ENCODE measurements at regions not wholly inside any gene's neighbourhood (a gene's known extent, or its start where the extent isn't known, plus 50 kb on each side); places are given as distances from the start of the nearest gene placed in this dataset.

DNA sequence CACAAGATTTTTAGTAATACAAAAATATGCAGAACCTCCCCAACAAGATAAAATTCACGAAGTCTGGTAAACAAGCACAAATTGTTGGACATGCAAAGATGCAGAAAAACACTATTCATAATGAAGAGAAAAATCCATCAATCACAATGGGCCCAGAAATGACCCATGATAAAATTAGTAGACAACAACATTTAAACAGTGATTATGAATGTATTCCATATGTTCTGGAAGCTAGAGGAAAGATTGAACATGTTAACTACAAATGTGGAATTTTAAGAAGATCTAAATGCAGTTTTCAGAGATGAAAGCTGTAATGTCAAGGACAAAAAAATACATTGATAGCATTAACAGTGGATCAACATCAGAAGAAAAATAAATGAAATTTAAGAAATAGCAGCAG, 243.3 kb upstream of the LINC00305 start:
- no peaks in the 10 kb centered on the region for H4K20me1 ChIP-seq (ENCODE audit: insufficient read depth, poor library complexity, severe bottlenecking)
- no peak overlapping the region for H3K4me3 ChIP-seq
- H3K36me3 ChIP-seq (replicated peaks; ENCODE audit: insufficient read depth, low read depth) = no peaks in the 10 kb centered on the region
- H3K27ac ChIP-seq = no peak overlapping the region
- H3K9me3 ChIP-seq (ENCODE audit: low read depth) = no peaks in the 10 kb centered on the region
- no peaks in the 10 kb centered on the region for H3K9me2 ChIP-seq (replicated peaks; ENCODE audit: insufficient read depth)
- H2AFZ ChIP-seq = no peak overlapping the region
- H3K4me2 ChIP-seq = no peak overlapping the region
- 78% methylated on average over 1 of the region's 1 CpG for whole genome bisulfite sequencing (ENCODE audit: low lambda C conversion rate, missing lambda C conversion rate)
- no peaks in the 10 kb centered on the region for H3K27me3 ChIP-seq
- no peak for DNase-seq (ENCODE audit: low spot score)
- TF ChIP-seq, protein P1, sequence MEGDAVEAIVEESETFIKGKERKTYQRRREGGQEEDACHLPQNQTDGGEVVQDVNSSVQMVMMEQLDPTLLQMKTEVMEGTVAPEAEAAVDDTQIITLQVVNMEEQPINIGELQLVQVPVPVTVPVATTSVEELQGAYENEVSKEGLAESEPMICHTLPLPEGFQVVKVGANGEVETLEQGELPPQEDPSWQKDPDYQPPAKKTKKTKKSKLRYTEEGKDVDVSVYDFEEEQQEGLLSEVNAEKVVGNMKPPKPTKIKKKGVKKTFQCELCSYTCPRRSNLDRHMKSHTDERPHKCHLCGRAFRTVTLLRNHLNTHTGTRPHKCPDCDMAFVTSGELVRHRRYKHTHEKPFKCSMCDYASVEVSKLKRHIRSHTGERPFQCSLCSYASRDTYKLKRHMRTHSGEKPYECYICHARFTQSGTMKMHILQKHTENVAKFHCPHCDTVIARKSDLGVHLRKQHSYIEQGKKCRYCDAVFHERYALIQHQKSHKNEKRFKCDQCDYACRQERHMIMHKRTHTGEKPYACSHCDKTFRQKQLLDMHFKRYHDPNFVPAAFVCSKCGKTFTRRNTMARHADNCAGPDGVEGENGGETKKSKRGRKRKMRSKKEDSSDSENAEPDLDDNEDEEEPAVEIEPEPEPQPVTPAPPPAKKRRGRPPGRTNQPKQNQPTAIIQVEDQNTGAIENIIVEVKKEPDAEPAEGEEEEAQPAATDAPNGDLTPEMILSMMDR (IDR thresholded peaks at IDR 0.05; ENCODE audit: poor library complexity) = no peak
- TF ChIP-seq EZH2 (IDR thresholded peaks at IDR 0.05; ENCODE audit: borderline replicate concordance) (no peak), EZH2phosphoT487 (IDR thresholded peaks at IDR 0.05; ENCODE audit: low read depth, severe bottlenecking, unreplicated experiment) (no peak)
- H3K4me1 ChIP-seq (ENCODE audit: insufficient read depth) = no peaks in the 10 kb centered on the region
- H3K79me2 ChIP-seq = no peaks in the 10 kb centered on the region

DNA sequence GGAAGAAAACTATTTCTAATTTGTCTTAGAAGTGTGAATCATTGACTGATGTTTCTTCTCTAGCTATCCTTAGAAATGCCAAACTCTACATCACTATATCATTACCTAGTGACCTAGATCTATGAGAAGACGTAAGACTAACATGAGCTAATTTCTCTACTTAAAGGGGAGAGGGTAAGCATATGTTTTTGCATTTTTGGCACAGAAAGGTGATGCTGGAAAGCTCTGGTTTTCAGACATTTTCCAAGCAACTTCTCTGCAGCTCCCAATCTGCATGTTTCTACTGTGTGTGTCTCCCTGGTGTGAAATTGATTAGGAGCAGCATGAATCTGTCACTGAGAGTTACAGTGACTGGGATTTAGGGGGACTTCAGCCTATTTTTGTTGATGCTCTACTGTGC, 235.2 kb upstream of the LINC00305 start:
- H3K4me1 ChIP-seq (ENCODE audit: insufficient read depth) = no peaks in the 10 kb centered on the region
- no peak overlapping the region for H3K4me2 ChIP-seq
- TF ChIP-seq EZH2 (IDR thresholded peaks at IDR 0.05; ENCODE audit: borderline replicate concordance) (no peak), EZH2phosphoT487 (IDR thresholded peaks at IDR 0.05; ENCODE audit: low read depth, severe bottlenecking, unreplicated experiment) (no peak)
- TF ChIP-seq, protein P1 (IDR thresholded peaks at IDR 0.05; ENCODE audit: poor library complexity) = no peak
- H2AFZ ChIP-seq = no peak overlapping the region
- no peaks in the 10 kb centered on the region for H3K27me3 ChIP-seq
- WGBS (ENCODE audit: low lambda C conversion rate, missing lambda C conversion rate) = 86% methylated on average over 1 of the region's 1 CpG
- H3K9me2 ChIP-seq (replicated peaks; ENCODE audit: insufficient read depth) = no peaks in the 10 kb centered on the region
- H3K36me3 ChIP-seq (replicated peaks; ENCODE audit: insufficient read depth, low read depth) = no peaks in the 10 kb centered on the region
- H3K79me2 ChIP-seq = no peaks in the 10 kb centered on the region
- no peak overlapping the region for H3K4me3 ChIP-seq
- no peak for DNase-seq (ENCODE audit: low spot score)
- H4K20me1 ChIP-seq (ENCODE audit: insufficient read depth, poor library complexity, severe bottlenecking) = no peaks in the 10 kb centered on the region
- no peaks in the 10 kb centered on the region for H3K9me3 ChIP-seq (ENCODE audit: low read depth)
- no peak overlapping the region for H3K27ac ChIP-seq

DNA sequence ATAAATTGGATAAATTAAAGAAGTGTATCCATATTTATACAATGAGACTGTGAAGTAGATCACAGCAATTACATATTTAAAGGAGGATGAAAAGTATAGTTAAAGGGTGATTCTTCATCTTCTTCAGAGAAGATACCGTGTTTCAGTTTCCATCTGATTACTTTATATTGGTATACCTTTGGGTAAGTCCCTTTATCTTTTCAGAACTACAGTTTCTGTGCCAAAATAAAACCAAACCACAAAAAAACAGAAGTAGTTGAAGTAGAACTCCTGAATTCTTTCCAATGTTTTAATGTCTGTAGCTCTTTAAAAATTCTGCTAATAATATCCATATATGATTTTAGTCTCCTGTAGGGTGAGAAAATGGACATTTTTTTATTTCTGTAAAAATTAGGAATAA, 231.2 kb upstream of the LINC00305 start:
- no peak for DNase-seq (ENCODE audit: low spot score)
- Histone ChIP-seq H3K9me3 (ENCODE audit: low read depth) (no peaks in the 10 kb centered on the region), H3K27me3 (no peaks in the 10 kb centered on the region), H2AFZ (no peak overlapping the region), H3K79me2 (no peaks in the 10 kb centered on the region), H3K36me3 (replicated peaks; ENCODE audit: insufficient read depth, low read depth) (no peaks in the 10 kb centered on the region), H4K20me1 (ENCODE audit: insufficient read depth, poor library complexity, severe bottlenecking) (no peaks in the 10 kb centered on the region), H3K4me1 (ENCODE audit: insufficient read depth) (no peaks in the 10 kb centered on the region), H3K4me2 (no peak overlapping the region), H3K4me3 (no peak overlapping the region), H3K9me2 (replicated peaks; ENCODE audit: insufficient read depth) (no peaks in the 10 kb centered on the region), H3K27ac (no peak overlapping the region)
- 96% methylated on average over 1 of the region's 1 CpG for WGBS (ENCODE audit: low lambda C conversion rate, missing lambda C conversion rate)
- TF ChIP-seq EZH2phosphoT487 (IDR thresholded peaks at IDR 0.05; ENCODE audit: low read depth, severe bottlenecking, unreplicated experiment) (no peak), EZH2 (IDR thresholded peaks at IDR 0.05; ENCODE audit: borderline replicate concordance) (no peak)
- TF ChIP-seq, protein P1 (IDR thresholded peaks at IDR 0.05; ENCODE audit: poor library complexity) = no peak

DNA sequence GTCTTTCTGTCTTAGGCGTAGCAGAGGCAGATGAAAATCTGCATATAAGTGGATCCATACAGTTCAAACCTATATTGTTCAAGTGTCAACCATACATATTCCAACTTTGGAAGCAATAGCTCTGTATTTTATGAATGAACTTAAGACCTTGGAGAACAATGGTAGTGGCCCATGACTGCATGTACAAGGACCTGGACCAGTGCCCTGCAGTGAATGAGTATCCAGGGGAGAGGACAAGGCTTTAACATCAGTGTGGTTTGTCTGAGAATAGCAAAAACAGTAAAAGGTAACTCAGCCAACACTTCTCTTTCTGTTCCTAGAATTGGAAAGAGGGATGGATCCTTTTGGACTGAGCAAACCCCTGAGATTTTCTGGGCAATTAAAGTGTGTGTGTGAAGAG, 230.8 kb upstream of the LINC00305 start:
- WGBS (ENCODE audit: low lambda C conversion rate, missing lambda C conversion rate) = 93% methylated on average over 1 of the region's 1 CpG
- Histone ChIP-seq H4K20me1 (ENCODE audit: insufficient read depth, poor library complexity, severe bottlenecking) (no peaks in the 10 kb centered on the region), H2AFZ (no peak overlapping the region), H3K4me3 (no peak overlapping the region), H3K36me3 (replicated peaks; ENCODE audit: insufficient read depth, low read depth) (no peaks in the 10 kb centered on the region), H3K79me2 (no peaks in the 10 kb centered on the region), H3K4me1 (ENCODE audit: insufficient read depth) (no peaks in the 10 kb centered on the region), H3K27me3 (no peaks in the 10 kb centered on the region), H3K9me2 (replicated peaks; ENCODE audit: insufficient read depth) (no peaks in the 10 kb centered on the region), H3K4me2 (no peak overlapping the region), H3K9me3 (ENCODE audit: low read depth) (no peaks in the 10 kb centered on the region), H3K27ac (no peak overlapping the region)
- no peak for DNase-seq (ENCODE audit: low spot score)
- TF ChIP-seq, protein P1 (IDR thresholded peaks at IDR 0.05; ENCODE audit: poor library complexity) = no peak
- no peak for TF ChIP-seq EZH2 (IDR thresholded peaks at IDR 0.05; ENCODE audit: borderline replicate concordance)
- TF ChIP-seq EZH2phosphoT487 (IDR thresholded peaks at IDR 0.05; ENCODE audit: low read depth, severe bottlenecking, unreplicated experiment) = no peak

Measured in hepatocyte (in vitro differentiated cells).